ENCODE measurements at regions not wholly inside any gene's neighbourhood (a gene's known extent, or its start where the extent isn't known, plus 50 kb on each side); places are given as distances from the start of the nearest gene placed in this dataset.

- Histone ChIP-seq H3K9ac (ENCODE audit: insufficient read depth, low read length, poor library complexity, severe bottlenecking) (no peak overlapping the region), H3K27me3 (ENCODE audit: control insufficient read depth in 2 of 2, insufficient read depth in 2 of 2, low read length in 2 of 2) (no peaks in the 10 kb centered on the region), H3K27ac (ENCODE audit: low read depth in 1 of 2, low read length in 2 of 2) (no peak overlapping the region), H3K4me2 (replicated peaks; ENCODE audit: extremely low read depth, low read length, poor library complexity, severe bottlenecking) (no peak overlapping the region), H3K9me3 (replicated peaks in 1 of 2; ENCODE audit: control insufficient read depth in 1 of 2, insufficient read depth in 1 of 2, low read length in 2 of 2) (no peaks in the 10 kb centered on the region), H2AFZ (ENCODE audit: insufficient read depth, low read depth, low read length, poor library complexity, severe bottlenecking) (no peak overlapping the region), H4K20me1 (ENCODE audit: insufficient read depth, low read length) (no peaks in the 10 kb centered on the region), H3K36me3 (replicated peaks in 1 of 2; ENCODE audit: control insufficient read depth in 1 of 2, insufficient read depth in 2 of 2, low read length in 2 of 2) (no peaks in the 10 kb centered on the region), H3K4me3 (replicated peaks in 1 of 3; ENCODE audit: low read depth in 2 of 3, low read length in 3 of 3) (no peak overlapping the region), H3K4me1 (ENCODE audit: control insufficient read depth in 1 of 2, insufficient read depth in 2 of 2, low read length in 2 of 2) (no peaks in the 10 kb centered on the region), H3K79me2 (ENCODE audit: insufficient read depth, low read length) (no peaks in the 10 kb centered on the region)
- DNase-seq = no peak
- H3K4me3 Mint-ChIP-seq = no peak overlapping the region
- H3K9me3 Mint-ChIP-seq = peaks cover 0 to 8% (median 3%) of the 10 kb centered on the region in 7 donors
- no peak overlapping the region for H3K27ac Mint-ChIP-seq
- TF ChIP-seq CTCF (IDR thresholded peaks at IDR 0.05) = no peak
- H3K4me1 Mint-ChIP-seq = no peaks in the 10 kb centered on the region
- H3K36me3 Mint-ChIP-seq = no peaks in the 10 kb centered on the region
- intact Hi-C loops (cut with micrococcal nuclease) = no loop called here
- peaks cover 0 to 2% (median 1%) of the 10 kb centered on the region in 3 donors for H3K27me3 Mint-ChIP-seq (ENCODE audit: low read depth in 3 of 3)
- no CpG with 5 or more reads among the region's 7 CpGs for WGBS (ENCODE audit: insufficient coverage)
Observed at GRCh38 chr3:150105886-150106612, 135.4 kb upstream of the PFN2 start.

GRCh38 chr3:150105025-150105424 lies 134.3 kb upstream of the PFN2 start:
- H3K36me3 Mint-ChIP-seq = no peaks in the 10 kb centered on the region

More at GRCh38 chr3:150105025-150105424, 134.3 kb upstream of the PFN2 start:
- Histone ChIP-seq H3K4me3 (replicated peaks in 1 of 3; ENCODE audit: low read depth in 2 of 3, low read length in 3 of 3) (no peak overlapping the region), H3K4me1 (ENCODE audit: control insufficient read depth in 1 of 2, insufficient read depth in 2 of 2, low read length in 2 of 2) (no peaks in the 10 kb centered on the region), H3K9ac (ENCODE audit: insufficient read depth, low read length, poor library complexity, severe bottlenecking) (no peak overlapping the region), H4K20me1 (ENCODE audit: insufficient read depth, low read length) (no peaks in the 10 kb centered on the region), H3K27ac (ENCODE audit: low read depth in 1 of 2, low read length in 2 of 2) (no peak overlapping the region), H3K27me3 (ENCODE audit: control insufficient read depth in 2 of 2, insufficient read depth in 2 of 2, low read length in 2 of 2) (no peaks in the 10 kb centered on the region), H3K9me3 (replicated peaks in 1 of 2; ENCODE audit: control insufficient read depth in 1 of 2, insufficient read depth in 1 of 2, low read length in 2 of 2) (no peaks in the 10 kb centered on the region), H3K4me2 (replicated peaks; ENCODE audit: extremely low read depth, low read length, poor library complexity, severe bottlenecking) (no peak overlapping the region), H3K36me3 (replicated peaks in 1 of 2; ENCODE audit: control insufficient read depth in 1 of 2, insufficient read depth in 2 of 2, low read length in 2 of 2) (no peaks in the 10 kb centered on the region), H2AFZ (ENCODE audit: insufficient read depth, low read depth, low read length, poor library complexity, severe bottlenecking) (no peak overlapping the region), H3K79me2 (ENCODE audit: insufficient read depth, low read length) (no peaks in the 10 kb centered on the region)
- Mint-ChIP-seq H3K27me3 (ENCODE audit: low read depth in 3 of 3) (peaks cover 0 to 2% (median 1%) of the 10 kb centered on the region in 3 donors), H3K27ac (no peak overlapping the region), H3K4me3 (no peak overlapping the region), H3K4me1 (no peaks in the 10 kb centered on the region), H3K9me3 (peaks cover 0 to 10% (median 3%) of the 10 kb centered on the region in 7 donors)
- DNase-seq = no peak
- no CpG with 5 or more reads among the region's 1 CpG for WGBS (ENCODE audit: insufficient coverage)
- no peak for TF ChIP-seq CTCF (IDR thresholded peaks at IDR 0.05)
- intact Hi-C loops (cut with micrococcal nuclease) = no loop called here

Measured in CD14-positive monocyte (primary cell).